Tibial nerve (tissue), 3 donors: ENCODE measurements at regions not wholly inside any gene's neighbourhood (a gene's known extent, or its start where the extent isn't known, plus 50 kb on each side); places are given as distances from the start of the nearest gene placed in this dataset.

Source experiments
- POLR2A ChIP-seq, 2 donors: fragments of 450-650 bp; IDR thresholded peaks; one replicate each; pipeline ENCODE4 v1.6.1; 2017; ENCODE audit warnings: antibody characterized with exemption in 2 of 2, mild to moderate bottlenecking in 2 of 2, moderate library complexity in 2 of 2
- TF ChIP-seq, protein P1 (sequence below), 5 experiments: fragments of 200-600 bp in 3 of 5; fragments of 450-650 bp in 2 of 5; sonication (generic) in 3 of 5; IDR thresholded peaks; one replicate each; pipeline ENCODE4 v1.5.1; 2016 to 2019; ENCODE audit warnings: antibody characterized with exemption in 5 of 5, mild to moderate bottlenecking in 3 of 5, moderate library complexity in 2 of 5

DNA sequence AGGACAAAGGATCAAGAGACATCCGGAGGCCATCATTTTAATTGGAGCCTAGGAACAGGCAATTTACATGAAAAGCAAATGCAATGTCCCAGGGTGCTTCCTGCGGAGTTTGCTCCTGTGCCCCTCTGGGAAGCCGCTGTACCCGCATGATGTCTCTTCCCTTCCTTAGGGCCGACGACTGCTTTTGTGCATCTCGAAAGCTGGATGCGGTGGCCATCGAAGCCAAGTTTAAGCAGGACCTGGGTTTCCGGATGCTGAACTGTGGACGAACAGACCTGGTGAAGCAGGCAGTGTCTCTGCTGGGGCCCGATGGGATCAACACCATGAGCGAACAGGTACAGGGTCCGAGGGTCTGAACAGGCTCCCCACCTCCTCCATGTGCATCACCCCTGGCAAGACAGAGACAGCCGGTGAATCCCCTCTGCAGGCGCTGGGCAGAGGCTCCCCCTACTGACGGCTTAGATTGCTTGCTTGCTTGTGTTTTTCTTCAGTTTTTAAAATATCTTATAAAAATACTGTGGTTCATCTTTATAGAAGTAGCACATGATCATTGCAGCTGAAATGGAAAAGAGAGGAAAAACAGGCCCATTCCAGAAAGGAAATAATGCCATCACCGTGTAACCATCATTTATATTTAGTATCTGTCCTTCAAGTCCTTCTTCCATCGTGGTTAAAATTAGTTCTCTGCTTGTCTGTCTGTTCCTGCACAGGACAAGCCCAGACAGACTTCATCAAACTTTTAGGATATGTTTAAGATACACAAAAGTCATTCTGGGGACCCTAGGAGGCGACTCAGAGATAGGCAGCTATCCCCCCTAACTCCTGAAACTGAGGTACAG lies 75.4 kb upstream of the PWP1 start:
- TF ChIP-seq POLR2A (IDR thresholded peaks at IDR 0.05) = no peak
- TF ChIP-seq, protein P1, sequence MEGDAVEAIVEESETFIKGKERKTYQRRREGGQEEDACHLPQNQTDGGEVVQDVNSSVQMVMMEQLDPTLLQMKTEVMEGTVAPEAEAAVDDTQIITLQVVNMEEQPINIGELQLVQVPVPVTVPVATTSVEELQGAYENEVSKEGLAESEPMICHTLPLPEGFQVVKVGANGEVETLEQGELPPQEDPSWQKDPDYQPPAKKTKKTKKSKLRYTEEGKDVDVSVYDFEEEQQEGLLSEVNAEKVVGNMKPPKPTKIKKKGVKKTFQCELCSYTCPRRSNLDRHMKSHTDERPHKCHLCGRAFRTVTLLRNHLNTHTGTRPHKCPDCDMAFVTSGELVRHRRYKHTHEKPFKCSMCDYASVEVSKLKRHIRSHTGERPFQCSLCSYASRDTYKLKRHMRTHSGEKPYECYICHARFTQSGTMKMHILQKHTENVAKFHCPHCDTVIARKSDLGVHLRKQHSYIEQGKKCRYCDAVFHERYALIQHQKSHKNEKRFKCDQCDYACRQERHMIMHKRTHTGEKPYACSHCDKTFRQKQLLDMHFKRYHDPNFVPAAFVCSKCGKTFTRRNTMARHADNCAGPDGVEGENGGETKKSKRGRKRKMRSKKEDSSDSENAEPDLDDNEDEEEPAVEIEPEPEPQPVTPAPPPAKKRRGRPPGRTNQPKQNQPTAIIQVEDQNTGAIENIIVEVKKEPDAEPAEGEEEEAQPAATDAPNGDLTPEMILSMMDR (IDR thresholded peaks at IDR 0.05) = peak in 3 of 5 experiments; percentile 15 to 37 (median 18)
